ENCODE measurements at regions not wholly inside any gene's neighbourhood (a gene's known extent, or its start where the extent isn't known, plus 50 kb on each side); places are given as distances from the start of the nearest gene placed in this dataset.

- DNase-seq (ENCODE audit: low read depth) = no peak
Observed at GRCh38 chr1:30819244-30819571, 61.6 kb upstream of the LAPTM5 start.

- DNase-seq (ENCODE audit: low read depth) = peak; percentile 77
Observed at GRCh38 chr1:30818568-30819243, 61.1 kb upstream of the LAPTM5 start.

GRCh38 chr1:30817548-30817947, 60.0 kb upstream of the LAPTM5 start:
- DNase-seq (ENCODE audit: low read depth) = no peak

GRCh38 chr1:30817077-30817438, 59.5 kb upstream of the LAPTM5 start:
- DNase-seq (ENCODE audit: low read depth) = no peak

- peak; percentile 89 for DNase-seq (ENCODE audit: low read depth)
Observed at GRCh38 chr1:30816211-30817076, 58.9 kb upstream of the LAPTM5 start.

- DNase-seq (ENCODE audit: low read depth) = peak; percentile 33
Observed at GRCh38 chr1:30815556-30815955, 58.0 kb upstream of the LAPTM5 start.

GRCh38 chr1:30814292-30814691, 56.7 kb upstream of the LAPTM5 start:
- no peak for DNase-seq (ENCODE audit: low read depth)

GRCh38 chr1:30812076-30812475, 54.5 kb upstream of the LAPTM5 start:
- no peak for DNase-seq (ENCODE audit: low read depth)

- DNase-seq (ENCODE audit: low read depth) = no peak
Observed at GRCh38 chr1:30811187-30811586, 53.6 kb upstream of the LAPTM5 start.

- DNase-seq (ENCODE audit: low read depth) = no peak
Observed at GRCh38 chr1:30810416-30811080, 53.0 kb upstream of the LAPTM5 start.

GRCh38 chr1:30809514-30810263, 52.1 kb upstream of the LAPTM5 start:
- peak; percentile 91 for DNase-seq (ENCODE audit: low read depth)

GRCh38 chr1:30808067-30808662, 50.6 kb upstream of the LAPTM5 start:
- DNase-seq (ENCODE audit: low read depth) = no peak

GRCh38 chr1:30807318-30808066, 49.9 kb upstream of the LAPTM5 start:
- no peak for DNase-seq (ENCODE audit: low read depth)

All from iris pigment epithelial cell (primary cell).